Kidney (tissue), 13 donors: ENCODE measurements at regions not wholly inside any gene's neighbourhood (a gene's known extent, or its start where the extent isn't known, plus 50 kb on each side); places are given as distances from the start of the nearest gene placed in this dataset.

ENCODE experiments used
- DNase-seq, 5 donors: peaks; one replicate each; pipeline ENCODE4 v3.0.0-alpha.2; 2013 to 2020
- FAIRE-seq: peaks from 2 replicates; lab custom pipeline; 2012; peaks lifted over from hg19 to GRCh38; lab: Jason Lieb, UNC
- H3K27ac ChIP-seq, 2 donors: one replicate each; pipeline ENCODE4 v1.7.0; 2013; ENCODE audit warnings: low read depth in 2 of 2, low read length in 2 of 2, inconsistent platforms in 1 of 2
- H3K27me3 ChIP-seq: one replicate; pipeline ENCODE4 v1.7.1; 2013; ENCODE audit warnings: low read length, inconsistent platforms; ENCODE audit not compliant: control insufficient read depth, insufficient read depth
- H3K36me3 ChIP-seq, 3 donors: one replicate each; pipeline versions ENCODE4 v1.7.0 to v1.7.1; 2013; ENCODE audit warnings: low read length in 3 of 3, control low read depth in 1 of 3, inconsistent platforms in 1 of 3; ENCODE audit not compliant: insufficient read depth in 3 of 3, control insufficient read depth in 2 of 3
- H3K4me1 ChIP-seq, 3 donors: one replicate each; pipeline versions ENCODE4 v1.7.0 to v1.7.1; 2013; ENCODE audit warnings: low read length in 3 of 3, inconsistent platforms in 1 of 3, low read depth in 1 of 3; ENCODE audit not compliant: control insufficient read depth in 2 of 3, insufficient read depth in 2 of 3
- H3K4me3 ChIP-seq, 3 donors: one replicate each; pipeline versions ENCODE4 v1.7.0 to v1.8.1; 2013; ENCODE audit warnings: low read length in 3 of 3, control low read depth in 1 of 3, inconsistent platforms in 1 of 3
- H3K9ac ChIP-seq, 3 donors: one replicate each; pipeline versions ENCODE4 v1.7.0 to v1.7.1; 2013; ENCODE audit warnings: low read length in 3 of 3, control low read depth in 1 of 3, inconsistent platforms in 1 of 3
- H3K9me3 ChIP-seq, 3 donors: one replicate each; pipeline versions ENCODE4 v1.7.0 to v1.7.1; 2013; ENCODE audit warnings: low read length in 3 of 3, control low read depth in 1 of 3, inconsistent platforms in 1 of 3; ENCODE audit not compliant: control insufficient read depth in 2 of 3, insufficient read depth in 1 of 3
- intact Hi-C: fragments of 100-400 bp; cut with DNase I; formaldehyde crosslinking; loops from one replicate; pipeline ENCODE4 v1.11.1; 2022
- TF ChIP-seq, protein P1 (sequence below): IDR thresholded peaks from 3 replicates; pipeline ENCODE4 v1.5.1; 2012; ENCODE audit warnings: mild to moderate bottlenecking, moderate library complexity, borderline replicate concordance; ENCODE audit not compliant: insufficient read depth; ENCODE audit errors: extremely low read depth
- donor health status: control.
- donor health status: control.
- donor health status: control.
- donor health status: control.
- donor health status: control.
- donor health status: DM: yes; HTN: yes; CAD: no.
- donor health status: Normal renal cell carcinoma (clear cell type).

- no peaks in the 10 kb centered on the region for H3K9me3 ChIP-seq
- TF ChIP-seq, protein P1, sequence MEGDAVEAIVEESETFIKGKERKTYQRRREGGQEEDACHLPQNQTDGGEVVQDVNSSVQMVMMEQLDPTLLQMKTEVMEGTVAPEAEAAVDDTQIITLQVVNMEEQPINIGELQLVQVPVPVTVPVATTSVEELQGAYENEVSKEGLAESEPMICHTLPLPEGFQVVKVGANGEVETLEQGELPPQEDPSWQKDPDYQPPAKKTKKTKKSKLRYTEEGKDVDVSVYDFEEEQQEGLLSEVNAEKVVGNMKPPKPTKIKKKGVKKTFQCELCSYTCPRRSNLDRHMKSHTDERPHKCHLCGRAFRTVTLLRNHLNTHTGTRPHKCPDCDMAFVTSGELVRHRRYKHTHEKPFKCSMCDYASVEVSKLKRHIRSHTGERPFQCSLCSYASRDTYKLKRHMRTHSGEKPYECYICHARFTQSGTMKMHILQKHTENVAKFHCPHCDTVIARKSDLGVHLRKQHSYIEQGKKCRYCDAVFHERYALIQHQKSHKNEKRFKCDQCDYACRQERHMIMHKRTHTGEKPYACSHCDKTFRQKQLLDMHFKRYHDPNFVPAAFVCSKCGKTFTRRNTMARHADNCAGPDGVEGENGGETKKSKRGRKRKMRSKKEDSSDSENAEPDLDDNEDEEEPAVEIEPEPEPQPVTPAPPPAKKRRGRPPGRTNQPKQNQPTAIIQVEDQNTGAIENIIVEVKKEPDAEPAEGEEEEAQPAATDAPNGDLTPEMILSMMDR, result no peak
- no peak overlapping the region for H3K9ac ChIP-seq
- no peaks in the 10 kb centered on the region for H3K36me3 ChIP-seq
- H3K27me3 ChIP-seq, result no peaks in the 10 kb centered on the region
- no peak for FAIRE-seq
- no peaks in the 10 kb centered on the region for H3K4me1 ChIP-seq
- H3K4me3 ChIP-seq, result no peak overlapping the region
- no peak for DNase-seq
- intact Hi-C loops, result no loop called here
- H3K27ac ChIP-seq, result no peak overlapping the region
Measured at GRCh38 chr3:177435301-177435700, 238.0 kb upstream of the TBL1XR1 start.

GRCh38 chr3:177437513-177438337, 240.4 kb upstream of the TBL1XR1 start:
- Histone ChIP-seq H3K4me3 (no peak overlapping the region), H3K9ac (no peak overlapping the region), H3K4me1 (no peaks in the 10 kb centered on the region), H3K27me3 (no peaks in the 10 kb centered on the region), H3K27ac (no peak overlapping the region), H3K9me3 (no peaks in the 10 kb centered on the region), H3K36me3 (no peaks in the 10 kb centered on the region)
- FAIRE-seq (no peak), DNase-seq (no peak)
- intact Hi-C loops, result no loop called here
- TF ChIP-seq, protein P1, result no peak

DNA sequence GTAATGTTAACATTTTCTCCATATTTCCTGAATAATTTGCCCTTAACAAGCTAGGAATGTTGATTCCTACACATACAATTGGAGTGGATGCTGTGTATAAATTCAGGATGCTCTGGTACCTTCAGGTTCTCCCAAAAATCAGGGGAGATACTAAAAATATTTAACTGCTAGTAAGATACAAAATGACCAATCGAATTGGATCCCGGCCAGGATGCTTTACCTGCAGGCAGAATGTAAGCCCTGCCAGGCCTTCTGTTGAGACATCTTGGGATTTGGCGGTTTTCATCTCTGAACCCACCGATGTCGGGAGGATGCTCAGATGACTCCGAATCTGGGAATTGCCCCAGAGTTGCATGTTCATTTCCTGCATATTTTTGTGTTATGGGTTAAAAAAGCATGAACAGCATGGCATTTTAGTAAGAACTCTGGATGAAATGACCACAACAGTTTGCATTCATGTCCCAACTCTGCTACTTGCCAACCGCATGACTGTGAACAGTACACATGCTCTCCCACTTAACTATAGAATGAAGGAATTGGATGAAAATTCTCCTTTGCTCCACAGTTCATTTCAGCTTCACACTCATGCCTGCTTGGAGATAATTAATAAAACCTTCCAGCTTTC, 241.4 kb upstream of the TBL1XR1 start:
- H3K4me3 ChIP-seq, result no peak overlapping the region
- no peaks in the 10 kb centered on the region for H3K36me3 ChIP-seq
- TF ChIP-seq, protein P1, result no peak
- no peaks in the 10 kb centered on the region for H3K27me3 ChIP-seq
- H3K9ac ChIP-seq, result no peak overlapping the region
- no peaks in the 10 kb centered on the region for H3K4me1 ChIP-seq
- FAIRE-seq (no peak), DNase-seq (no peak)
- no peaks in the 10 kb centered on the region for H3K9me3 ChIP-seq
- H3K27ac ChIP-seq, result no peak overlapping the region
- intact Hi-C loops, result no loop called here
